ENCODE measurements at regions not wholly inside any gene's neighbourhood (a gene's known extent, or its start where the extent isn't known, plus 50 kb on each side); places are given as distances from the start of the nearest gene placed in this dataset.

GRCh38 chr20:19073584-19074218 is 138.7 kb upstream of the SLC24A3 start:
- in situ Hi-C loops (cut with HindIII; ENCODE audit: low sequenced_read_pairs) = no loop called here

- in situ Hi-C loops (cut with HindIII; ENCODE audit: low sequenced_read_pairs) = no loop called here
These were observed 138.1 kb upstream of the SLC24A3 start for GRCh38 chr20:19074356-19074755.

- in situ Hi-C loops (cut with HindIII; ENCODE audit: low sequenced_read_pairs) = no loop called here
These were observed 137.5 kb upstream of the SLC24A3 start for GRCh38 chr20:19074828-19075516.

GRCh38 chr20:19077370-19078220 is 134.8 kb upstream of the SLC24A3 start:
- in situ Hi-C loops (cut with HindIII; ENCODE audit: low sequenced_read_pairs) = no loop called here

- in situ Hi-C loops (cut with HindIII; ENCODE audit: low sequenced_read_pairs) = no loop called here
These were observed 133.7 kb upstream of the SLC24A3 start for GRCh38 chr20:19078448-19079373.

GRCh38 chr20:19079536-19080299 is 132.7 kb upstream of the SLC24A3 start:
- in situ Hi-C loops (cut with HindIII; ENCODE audit: low sequenced_read_pairs) = no loop called here

GRCh38 chr20:19081937-19082336 is 130.5 kb upstream of the SLC24A3 start:
- in situ Hi-C loops (cut with HindIII; ENCODE audit: low sequenced_read_pairs) = no loop called here

- in situ Hi-C loops (cut with HindIII; ENCODE audit: low sequenced_read_pairs) = no loop called here
These were observed 129.3 kb upstream of the SLC24A3 start for GRCh38 chr20:19083136-19083621.

GRCh38 chr20:19090332-19090731 is 122.1 kb upstream of the SLC24A3 start:
- in situ Hi-C loops (cut with HindIII; ENCODE audit: low sequenced_read_pairs) = loop anchor here (10.0 kb wide), 1 partner anchor 236 kb away; no protein-coding TSS in a partner anchor

GRCh38 chr20:19094959-19095541 is 117.4 kb upstream of the SLC24A3 start:
- in situ Hi-C loops (cut with HindIII; ENCODE audit: low sequenced_read_pairs) = loop anchor here (10.0 kb wide), 1 partner anchor 240 kb away; no protein-coding TSS in a partner anchor

GRCh38 chr20:19095762-19096161 is 116.7 kb upstream of the SLC24A3 start:
- in situ Hi-C loops (cut with HindIII; ENCODE audit: low sequenced_read_pairs) = loop anchor here (10.0 kb wide), 1 partner anchor 241 kb away; no protein-coding TSS in a partner anchor

- in situ Hi-C loops (cut with HindIII; ENCODE audit: low sequenced_read_pairs) = loop anchor here (10.0 kb wide), 1 partner anchor 242 kb away; no protein-coding TSS in a partner anchor
These were observed 115.6 kb upstream of the SLC24A3 start for GRCh38 chr20:19096843-19097242.

GRCh38 chr20:19098117-19098516 is 114.3 kb upstream of the SLC24A3 start:
- in situ Hi-C loops (cut with HindIII; ENCODE audit: low sequenced_read_pairs) = loop anchor here (10.0 kb wide), 1 partner anchor 243 kb away; no protein-coding TSS in a partner anchor

- in situ Hi-C loops (cut with HindIII; ENCODE audit: low sequenced_read_pairs) = loop anchor here (10.0 kb wide), 1 partner anchor 244 kb away; no protein-coding TSS in a partner anchor
These were observed 113.5 kb upstream of the SLC24A3 start for GRCh38 chr20:19098806-19099578.

- in situ Hi-C loops (cut with HindIII; ENCODE audit: low sequenced_read_pairs) = loop anchor here (10.0 kb wide), 1 partner anchor 245 kb away; no protein-coding TSS in a partner anchor
These were observed 112.6 kb upstream of the SLC24A3 start for GRCh38 chr20:19099596-19100545.

- in situ Hi-C loops (cut with HindIII; ENCODE audit: low sequenced_read_pairs) = no loop called here
These were observed 111.5 kb upstream of the SLC24A3 start for GRCh38 chr20:19100975-19101374.

- in situ Hi-C loops (cut with HindIII; ENCODE audit: low sequenced_read_pairs) = no loop called here
These were observed 108.3 kb upstream of the SLC24A3 start for GRCh38 chr20:19104186-19104585.
